HG02981 (cell line): ENCODE measurements at regions not wholly inside any gene's neighbourhood (a gene's known extent, or its start where the extent isn't known, plus 50 kb on each side); places are given as distances from the start of the nearest gene placed in this dataset.

Experiments
- ATAC-seq: cut with Tn5 transposase; IDR thresholded peaks from one replicate; pipeline ENCODE4 v1.9.1; 2021; ENCODE audit warnings: mild to moderate bottlenecking, moderate library complexity; ENCODE audit not compliant: unreplicated experiment

DNA sequence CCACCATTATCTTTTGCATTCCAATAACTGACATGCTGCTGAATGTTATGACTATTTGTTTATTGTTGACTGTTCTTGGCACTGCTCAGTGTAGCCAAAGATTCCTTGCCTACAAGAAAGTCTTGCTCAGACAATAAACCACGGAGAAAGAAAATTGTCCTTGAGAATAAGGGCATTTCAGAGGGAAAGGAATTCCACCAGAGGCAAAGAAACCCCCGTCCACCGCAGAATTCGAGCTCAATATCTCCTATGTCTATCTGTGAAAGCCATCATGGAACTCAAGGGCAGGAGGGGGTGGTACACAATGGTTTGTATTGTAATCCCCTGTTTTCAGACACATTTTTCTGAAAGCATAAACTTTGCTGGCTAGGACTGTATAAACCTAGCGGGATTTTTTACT is 70.3 kb upstream of the ADAMTS16 start:
- no peak for ATAC-seq

DNA sequence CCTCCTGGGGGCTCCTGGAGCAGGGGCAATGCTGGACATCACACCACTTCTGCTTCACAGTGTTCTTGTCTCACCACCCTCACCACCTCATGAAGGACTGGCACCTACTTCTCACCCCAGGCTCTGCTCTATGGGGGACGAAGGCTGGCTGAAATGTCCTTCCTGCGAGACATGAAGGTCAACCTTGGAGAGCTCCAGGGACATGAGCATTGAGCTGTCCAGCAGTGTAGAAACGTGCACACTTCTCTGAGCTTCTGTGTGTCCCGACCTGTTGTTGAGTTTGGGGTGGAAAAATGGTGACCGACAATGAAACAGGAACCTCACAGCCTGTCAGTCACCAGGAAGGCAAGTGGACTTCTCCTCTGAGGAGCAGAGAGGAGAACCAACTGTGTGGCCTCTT is 68.6 kb upstream of the ADAMTS16 start:
- no peak for ATAC-seq

DNA sequence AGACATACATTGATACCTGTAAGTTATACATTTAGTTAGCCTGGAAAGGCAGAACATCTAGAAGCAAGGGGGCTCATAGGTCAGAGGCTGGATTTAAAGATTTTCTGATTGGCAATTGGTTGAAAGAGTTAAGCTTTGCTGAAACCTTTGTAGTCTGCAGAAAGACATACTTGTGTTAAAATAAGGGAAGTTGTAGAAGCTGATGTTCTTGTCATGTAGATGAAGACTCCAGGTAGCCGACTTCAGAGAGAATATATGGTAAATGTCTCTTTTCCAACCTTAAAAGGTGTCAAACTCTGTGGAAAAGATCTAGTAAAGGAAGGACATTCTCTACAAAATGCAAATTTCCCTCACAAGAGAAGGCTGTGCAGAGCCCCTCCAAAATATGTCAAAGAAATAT is 62.9 kb upstream of the ADAMTS16 start:
- no peak for ATAC-seq

DNA sequence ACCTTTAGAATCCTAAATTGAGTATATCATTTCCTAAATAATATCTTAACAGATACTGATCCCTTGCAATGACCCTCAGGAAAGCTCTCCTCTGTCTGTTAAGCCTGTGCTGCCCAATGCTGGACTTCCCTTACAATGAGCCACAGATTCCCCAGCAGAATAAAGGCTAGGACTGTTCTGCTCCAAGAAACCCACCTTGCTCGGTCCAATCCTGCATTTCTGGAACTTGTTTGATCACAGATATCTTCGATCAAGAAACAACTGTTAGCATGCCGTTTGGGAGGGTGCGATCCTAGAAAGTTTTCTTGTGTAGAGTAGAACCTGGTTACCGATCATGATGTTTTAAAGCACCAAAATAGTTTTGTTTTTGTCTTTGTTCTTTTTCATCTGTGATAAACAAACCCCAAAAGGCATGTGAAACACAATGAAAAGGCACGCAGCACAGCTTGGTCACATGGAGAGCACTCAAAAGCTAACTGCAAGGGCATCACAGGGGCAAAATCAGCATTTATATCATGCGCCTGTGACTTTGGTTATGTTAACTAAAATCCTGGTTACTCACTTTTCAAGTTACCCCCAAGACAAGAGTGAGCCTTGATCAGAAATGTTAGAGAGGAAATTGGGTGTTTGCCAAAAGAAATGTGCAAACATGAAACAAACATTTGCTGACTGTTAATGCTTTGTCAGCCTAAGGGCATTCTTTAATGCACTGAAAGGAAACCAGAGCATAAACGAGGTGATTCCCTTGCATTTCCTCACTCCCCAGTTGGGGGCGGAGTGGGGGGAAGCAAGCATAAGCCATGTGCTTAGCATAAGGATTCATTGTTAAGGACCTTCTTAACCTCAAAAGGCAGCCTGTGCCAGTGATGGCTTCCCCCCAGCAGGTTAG is 61.9 kb upstream of the ADAMTS16 start:
- no peak for ATAC-seq

DNA sequence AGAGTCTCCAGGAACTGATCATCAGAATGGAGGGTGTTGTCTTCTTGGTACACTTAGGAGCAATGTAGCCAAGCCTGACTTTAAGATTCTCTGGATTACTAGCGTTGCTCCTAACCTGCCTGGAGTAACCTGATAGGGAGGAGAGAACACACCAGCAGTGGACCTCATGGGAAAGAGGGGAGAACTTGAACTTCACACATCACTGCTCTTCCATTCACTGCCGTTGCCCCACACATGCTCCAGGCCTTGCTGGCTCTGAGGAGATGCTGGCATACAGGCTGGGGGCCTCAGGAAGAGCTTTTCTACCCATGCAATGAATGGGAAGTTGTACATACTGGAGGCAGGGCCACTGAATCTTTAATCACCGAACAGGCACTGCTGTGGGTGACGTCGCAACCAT is 60.3 kb upstream of the ADAMTS16 start:
- no peak for ATAC-seq

DNA sequence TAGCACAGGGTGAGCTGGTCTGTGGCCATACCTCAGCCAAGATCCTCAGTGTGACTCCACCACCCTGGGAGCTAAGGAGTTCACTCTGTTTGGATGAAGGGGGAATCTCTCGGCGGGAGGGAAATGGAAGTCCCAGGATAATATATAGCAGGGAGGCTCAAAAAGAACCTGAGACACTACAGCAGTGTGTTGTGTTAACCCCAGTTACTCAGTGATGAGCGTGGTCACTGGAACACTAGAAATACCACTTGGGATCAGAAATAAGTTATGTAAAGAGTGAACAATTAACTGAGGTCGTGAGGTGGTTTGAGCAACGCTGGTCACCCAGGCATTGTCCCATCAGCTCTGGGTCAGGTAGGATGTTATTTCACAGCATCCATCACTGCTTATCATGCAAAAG is 59.3 kb upstream of the ADAMTS16 start:
- no peak for ATAC-seq

DNA sequence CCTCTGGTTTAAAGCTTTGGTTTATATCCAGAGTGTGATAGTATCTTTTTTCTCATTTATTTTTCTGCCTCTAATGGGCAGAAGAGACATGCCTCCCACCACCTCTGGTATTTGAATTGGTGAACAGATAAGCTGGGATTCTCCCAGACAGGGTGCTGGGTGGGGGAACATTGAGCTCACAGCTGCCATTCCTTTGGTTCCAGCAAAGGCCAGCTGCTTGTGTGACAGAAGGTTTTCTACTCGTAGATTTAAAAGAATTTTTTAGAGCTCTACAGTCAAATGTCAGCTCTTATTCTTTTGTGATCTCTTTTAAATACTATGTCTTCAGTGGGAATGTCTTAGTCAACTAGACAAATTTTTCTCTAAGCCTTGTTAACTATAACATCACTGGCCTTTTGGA is 54.7 kb upstream of the ADAMTS16 start:
- ATAC-seq = no peak

DNA sequence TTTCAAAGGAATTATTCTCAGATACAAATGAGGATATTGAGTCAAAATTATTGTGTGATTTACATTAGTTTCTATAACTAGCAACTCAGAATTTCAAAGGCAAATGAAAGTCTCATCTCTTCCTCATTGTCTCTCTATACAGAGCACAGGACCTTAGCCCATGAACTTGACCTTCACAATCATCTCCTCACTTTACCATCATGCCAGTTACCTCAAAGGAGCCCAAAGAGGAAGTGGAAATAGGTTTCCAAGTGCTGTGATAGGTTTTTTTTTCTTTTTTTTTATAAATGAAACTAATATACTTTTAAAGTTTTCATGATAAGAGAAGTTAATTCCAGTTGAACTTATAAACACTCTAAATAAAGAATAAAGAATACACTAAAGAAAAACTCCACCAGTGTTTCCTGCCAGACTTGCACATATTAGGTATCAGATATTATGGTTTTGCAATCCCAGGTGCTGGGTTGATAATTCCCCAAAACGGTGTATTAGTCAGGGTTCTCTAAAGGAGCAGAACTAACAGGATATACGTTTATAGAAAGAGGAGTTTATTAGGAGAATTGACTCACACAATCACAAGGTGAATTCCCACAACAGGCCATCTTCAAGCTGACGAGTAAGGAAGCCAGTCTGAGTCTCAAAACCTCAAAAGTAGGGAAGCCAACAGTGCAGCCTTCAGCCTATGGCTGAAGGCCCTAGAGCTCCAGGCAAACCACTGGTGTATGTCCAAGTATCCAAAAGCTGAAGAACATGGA is 50.1 kb upstream of the ADAMTS16 start:
- ATAC-seq = no peak
